GM12864 (cell line): ENCODE measurements at regions not wholly inside any gene's neighbourhood (a gene's known extent, or its start where the extent isn't known, plus 50 kb on each side); places are given as distances from the start of the nearest gene placed in this dataset.
"Not testable (repeated sequence)": the region's sequence is repeated elsewhere in the genome, so short reads cannot be mapped to it uniquely, and the experiment has no call there.

Source experiments
- DNase-seq: peaks from one replicate; pipeline ENCODE4 v3.0.0-alpha.2; 2011; ENCODE audit warnings: low read depth
- H3K4me3 ChIP-seq: 2 replicates; pipeline ENCODE4 v1.5.1; 2011; ENCODE audit warnings: mild to moderate bottlenecking, low read depth, low read length, control low read depth
- CTCF ChIP-seq: IDR thresholded peaks from 2 replicates; pipeline ENCODE4 v1.5.1; 2011; ENCODE audit warnings: low read depth, mild to moderate bottlenecking, moderate library complexity, low read length, control low read depth, inconsistent platforms; ENCODE audit errors: missing control alignments

GRCh38 chr5:92939428-92939827 is 641.6 kb downstream of the NR2F1-AS1 start:
- H3K4me3 ChIP-seq, result no peak overlapping the region

GRCh38 chr5:92937396-92937795 is 643.6 kb downstream of the NR2F1-AS1 start:
- H3K4me3 ChIP-seq, DNase-seq: not testable (repeated sequence)

More at GRCh38 chr5:92939428-92939827, 641.6 kb downstream of the NR2F1-AS1 start:
- DNase-seq, result no peak
- TF ChIP-seq CTCF, result no peak

- TF ChIP-seq CTCF, result no peak
- DNase-seq, result no peak
- H3K4me3 ChIP-seq, result no peak overlapping the region
Observed at GRCh38 chr5:92930057-92930456, 651.0 kb downstream of the NR2F1-AS1 start.

GRCh38 chr5:92927291-92927778 is 653.7 kb downstream of the NR2F1-AS1 start:
- TF ChIP-seq CTCF, result no peak
- H3K4me3 ChIP-seq, result no peak overlapping the region
- DNase-seq, result no peak

- TF ChIP-seq CTCF, result no peak
Observed at GRCh38 chr5:92923885-92924284, 657.1 kb downstream of the NR2F1-AS1 start.

GRCh38 chr5:92922231-92922967 is 658.6 kb downstream of the NR2F1-AS1 start:
- no peak for TF ChIP-seq CTCF
- DNase-seq, result no peak
- no peak overlapping the region for H3K4me3 ChIP-seq

More at GRCh38 chr5:92923885-92924284, 657.1 kb downstream of the NR2F1-AS1 start:
- no peak for DNase-seq
- H3K4me3 ChIP-seq, result no peak overlapping the region

GRCh38 chr5:92917044-92917443 is 664.0 kb downstream of the NR2F1-AS1 start:
- no peak for DNase-seq
- no peak overlapping the region for H3K4me3 ChIP-seq
- no peak for TF ChIP-seq CTCF
